GM12878 (cell line): ENCODE measurements at regions not wholly inside any gene's neighbourhood (a gene's known extent, or its start where the extent isn't known, plus 50 kb on each side); places are given as distances from the start of the nearest gene placed in this dataset.

ENCODE experiments used
- ATAC-seq: fragments of 200-7000 bp; cut with Tn5 transposase; 3 replicates; pipeline ENCODE4 v1.9.1; 2020; ENCODE audit warnings: mild to moderate bottlenecking, moderate library complexity
- BruUV-seq: library from RNA; stranded (reverse); fragments of 400-500 nt; replicated peaks from 2 replicates; lab custom pipeline; 2021; lab: Mats Ljungman, UMichigan
- CTCF ChIA-PET: fragments of 300-600 bp; sonication (Branson Sonifier 250); formaldehyde crosslinking; extraction: SDS; loops from one replicate; lab custom pipeline; 2021; ENCODE audit warnings: inconsistent platforms; lab: Yijun Ruan, JAX
- POLR2A ChIA-PET: fragments of 350-600 bp; formaldehyde crosslinking; extraction: SDS; loops from one replicate; lab custom pipeline; 2021; ENCODE audit warnings: inconsistent platforms; lab: Charles Lee
- RAD21 ChIA-PET: fragments of 300-600 bp; sonication (Branson Sonifier 250); formaldehyde crosslinking; loops from one replicate; lab custom pipeline; 2023; ENCODE audit warnings: antibody characterized with exemption; ENCODE audit not compliant: unreplicated experiment; lab: Charles Lee
- SMC1A ChIA-PET: fragments of 300-600 bp; sonication (Branson Sonifier 250); formaldehyde crosslinking; loops from one replicate; lab custom pipeline; 2023; ENCODE audit not compliant: unreplicated experiment, uncharacterized antibody; lab: Charles Lee
- DNase-seq: peaks from one replicate; pipeline ENCODE4 v3.0.0-alpha.2; 2011; ENCODE audit warnings: low read depth, low spot score
- FAIRE-seq: peaks from 3 replicates; lab custom pipeline; 2011; peaks lifted over from hg19 to GRCh38; lab: Jason Lieb, UNC
- H2AFZ ChIP-seq: 2 replicates; pipeline ENCODE4 v1.6.0; 2011; ENCODE audit warnings: low read depth, low read length, control low read depth; ENCODE audit not compliant: control insufficient read depth
- H3K27ac ChIP-seq: 2 replicates; pipeline ENCODE4 v1.5.1; 2011; ENCODE audit warnings: control low read depth; ENCODE audit not compliant: control insufficient read depth, insufficient read depth
- H3K27me3 ChIP-seq, 2 experiments: replicated peaks in 1 of 2; 2 replicates each; pipeline versions ENCODE4 v1.6.0 to v1.6.1; 2011; ENCODE audit warnings: low read length in 1 of 2; ENCODE audit not compliant: control insufficient read depth in 2 of 2, insufficient read depth in 2 of 2
- H3K36me3 ChIP-seq, 2 experiments: 2 replicates each; pipeline ENCODE4 v1.5.1; 2011; ENCODE audit warnings: low read length in 1 of 2; ENCODE audit not compliant: control insufficient read depth in 2 of 2, insufficient read depth in 2 of 2
- H3K4me1 ChIP-seq: 2 replicates; pipeline ENCODE4 v1.6.1; 2011; ENCODE audit warnings: mild to moderate bottlenecking, low read length, moderate library complexity, mixed read lengths; ENCODE audit not compliant: control insufficient read depth, insufficient read depth
- H3K4me2 ChIP-seq: 2 replicates; pipeline ENCODE4 v1.6.0; 2011; ENCODE audit warnings: control low read depth; ENCODE audit not compliant: control insufficient read depth, insufficient read depth
- H3K4me3 ChIP-seq: fragments of 200-600 bp; sonication (generic); 2 replicates; pipeline ENCODE4 v1.5.1; 2016
- H3K79me2 ChIP-seq: 2 replicates; pipeline ENCODE4 v1.6.0; 2011; ENCODE audit warnings: low read length; ENCODE audit not compliant: control insufficient read depth, insufficient read depth
- H3K9ac ChIP-seq: 2 replicates; pipeline ENCODE4 v1.8.0; 2011; ENCODE audit warnings: low read length, control low read depth, mixed read lengths; ENCODE audit not compliant: control insufficient read depth, insufficient read depth
- H3K9me3 ChIP-seq: replicated peaks from 3 replicates; pipeline ENCODE4 v1.5.1; 2011; ENCODE audit warnings: mild to moderate bottlenecking, low read length; ENCODE audit not compliant: control insufficient read depth, insufficient read depth
- H4K20me1 ChIP-seq: 2 replicates; pipeline ENCODE4 v1.6.0; 2011; ENCODE audit not compliant: control insufficient read depth, insufficient read depth
- CBFB ChIP-seq: IDR thresholded peaks from 2 replicates; pipeline ENCODE4 v1.6.1; 2016; ENCODE audit warnings: antibody characterized with exemption, low read depth
- GATAD2B ChIP-seq: fragments of 450-650 bp; conservative IDR thresholded peaks from 2 replicates; pipeline ENCODE4 v1.6.1; 2017; ENCODE audit warnings: low read depth, mild to moderate bottlenecking, moderate library complexity
- MYC ChIP-seq: IDR thresholded peaks from 2 replicates; pipeline ENCODE4 v1.6.1; 2011; ENCODE audit warnings: mild to moderate bottlenecking, low read length, moderate library complexity, inconsistent platforms; ENCODE audit not compliant: insufficient read depth, insufficient replicate concordance, insufficient read length, severe bottlenecking
- NFYA ChIP-seq: IDR thresholded peaks from 2 replicates; pipeline ENCODE4 v1.6.1; 2011; ENCODE audit warnings: low read depth, mild to moderate bottlenecking, low read length, improper control_type of control experiment, borderline replicate concordance
- NR2C1 ChIP-seq: fragments of 450-650 bp; IDR thresholded peaks from 2 replicates; pipeline ENCODE4 v1.6.1; 2017; ENCODE audit warnings: antibody characterized with exemption, mild to moderate bottlenecking, moderate library complexity
- SUPT20H ChIP-seq: IDR thresholded peaks from 2 replicates; pipeline ENCODE4 v1.6.1; 2011; ENCODE audit warnings: low read depth, mild to moderate bottlenecking, low read length, moderate library complexity, borderline replicate concordance; ENCODE audit not compliant: control insufficient read depth
- TCF7 ChIP-seq: IDR thresholded peaks from 2 replicates; pipeline ENCODE4 v1.6.1; 2014; ENCODE audit warnings: antibody characterized with exemption, borderline replicate concordance
- USF1 ChIP-seq: IDR thresholded peaks from 2 replicates; pipeline ENCODE4 v1.6.1; 2011; ENCODE audit warnings: borderline replicate concordance, low read depth, mild to moderate bottlenecking, moderate library complexity, mixed read lengths, low read length; ENCODE audit not compliant: insufficient read depth; ENCODE audit errors: extremely low read length
- WRNIP1 ChIP-seq: IDR thresholded peaks from 2 replicates; pipeline ENCODE4 v1.6.1; 2011; ENCODE audit warnings: low read depth, low read length, improper control_type of control experiment, borderline replicate concordance
- ZBTB40 ChIP-seq: fragments of 450-650 bp; IDR thresholded peaks from 2 replicates; pipeline ENCODE4 v1.6.1; 2016; ENCODE audit warnings: mild to moderate bottlenecking, moderate library complexity, borderline replicate concordance
- WGBS: methylation state at CpG from one replicate; pipeline ENCODE4 v1.1.6; 2016; ENCODE audit warnings: low lambda C conversion rate; ENCODE audit not compliant: insufficient replicate concordance, insufficient coverage; ENCODE audit errors: missing lambda C conversion rate; 5-methylcytosine and 5-hydroxymethylcytosine counted together
- in situ Hi-C: fragments of 300-500 bp; cut with MboI; formaldehyde crosslinking; loops from 9 replicates; pipeline ENCODE4 v1.14.3; 2018; ENCODE audit warnings: mixed read lengths
- intact Hi-C: fragments of 100-400 bp; cut with micrococcal nuclease; formaldehyde crosslinking; loops from one replicate; pipeline ENCODE4 v1.14.2; 2022; ENCODE audit not compliant: unreplicated experiment
- TF ChIP-seq, protein P1 (sequence below): fragments of 450-650 bp; IDR thresholded peaks from 2 replicates; pipeline ENCODE4 v1.6.1; 2018; ENCODE audit warnings: borderline replicate concordance, mild to moderate bottlenecking; ENCODE audit not compliant: partially characterized antibody

DNA sequence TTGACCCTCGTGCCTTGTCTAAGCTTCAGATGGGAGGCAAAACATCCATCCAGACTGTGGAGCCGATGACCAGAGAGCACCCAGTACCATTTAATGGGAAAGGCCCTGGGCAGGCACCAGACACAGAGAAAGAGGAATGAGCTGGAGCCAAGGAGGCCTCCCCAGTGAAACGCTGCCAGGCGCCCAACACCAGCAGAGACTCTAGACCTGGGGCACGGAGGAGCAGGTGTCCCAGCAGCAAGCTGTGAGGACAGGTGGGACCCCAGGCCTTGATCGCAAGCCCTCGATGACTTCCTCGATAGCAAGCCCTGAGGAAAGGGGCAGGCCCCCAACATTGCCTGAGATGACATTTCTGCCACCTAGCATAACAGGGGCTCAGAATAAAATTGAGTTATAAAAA lies 62.2 kb upstream of the SIAH1 start:
- WGBS: 64% methylated on average over 8 of the region's 8 CpGs
- no peak for ATAC-seq
- POLR2A ChIA-PET: no interaction called here

More for the DNA sequence above, 62.2 kb upstream of the SIAH1 start:
- Histone ChIP-seq H3K4me2 (no peak overlapping the region), H3K4me1 (no peaks in the 10 kb centered on the region), H3K27ac (no peak overlapping the region), H3K27me3 (no peaks in the 10 kb centered on the region), H3K36me3 (no peaks in the 10 kb centered on the region), H3K9me3 (no peaks in the 10 kb centered on the region), H2AFZ (no peak overlapping the region), H4K20me1 (no peaks in the 10 kb centered on the region), H3K9ac (no peak overlapping the region), H3K4me3 (no peak overlapping the region), H3K79me2 (no peaks in the 10 kb centered on the region)
- ChIA-PET SMC1A (interaction anchor here (4.4 kb wide), 1 partner anchor 9 kb away, joined by 24 read pairs; no protein-coding TSS in a partner anchor), RAD21 (interaction anchor here (1.9 kb wide), 1 partner anchor 10 kb away, joined by 7 read pairs; no protein-coding TSS in a partner anchor), CTCF (interaction anchor here (0.8 kb wide), 1 partner anchor 10 kb away, joined by 4 read pairs; no protein-coding TSS in a partner anchor)
- in situ Hi-C loops (no loop called here), intact Hi-C loops (no loop called here)
- no TSS peak for BruUV-seq
- no peak for DNase-seq
- TF ChIP-seq, protein P1, sequence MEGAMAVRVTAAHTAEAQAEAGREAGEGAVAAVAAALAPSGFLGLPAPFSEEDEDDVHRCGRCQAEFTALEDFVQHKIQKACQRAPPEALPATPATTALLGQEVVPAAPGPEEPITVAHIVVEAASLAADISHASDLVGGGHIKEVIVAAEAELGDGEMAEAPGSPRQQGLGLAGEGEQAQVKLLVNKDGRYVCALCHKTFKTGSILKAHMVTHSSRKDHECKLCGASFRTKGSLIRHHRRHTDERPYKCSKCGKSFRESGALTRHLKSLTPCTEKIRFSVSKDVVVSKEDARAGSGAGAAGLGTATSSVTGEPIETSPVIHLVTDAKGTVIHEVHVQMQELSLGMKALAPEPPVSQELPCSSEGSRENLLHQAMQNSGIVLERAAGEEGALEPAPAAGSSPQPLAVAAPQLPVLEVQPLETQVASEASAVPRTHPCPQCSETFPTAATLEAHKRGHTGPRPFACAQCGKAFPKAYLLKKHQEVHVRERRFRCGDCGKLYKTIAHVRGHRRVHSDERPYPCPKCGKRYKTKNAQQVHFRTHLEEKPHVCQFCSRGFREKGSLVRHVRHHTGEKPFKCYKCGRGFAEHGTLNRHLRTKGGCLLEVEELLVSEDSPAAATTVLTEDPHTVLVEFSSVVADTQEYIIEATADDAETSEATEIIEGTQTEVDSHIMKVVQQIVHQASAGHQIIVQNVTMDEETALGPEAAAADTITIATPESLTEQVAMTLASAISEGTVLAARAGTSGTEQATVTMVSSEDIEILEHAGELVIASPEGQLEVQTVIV: no peak
- no peak for TF ChIP-seq SUPT20H
- TF ChIP-seq TCF7: no peak
- no peak for TF ChIP-seq GATAD2B
- no peak for TF ChIP-seq ZBTB40
- no peak for TF ChIP-seq USF1
- TF ChIP-seq NR2C1: no peak
- no peak for TF ChIP-seq CBFB
- TF ChIP-seq MYC: no peak
- TF ChIP-seq NFYA: no peak
- no peak for TF ChIP-seq WRNIP1
- FAIRE-seq: no peak
